ENCODE measurements at regions not wholly inside any gene's neighbourhood (a gene's known extent, or its start where the extent isn't known, plus 50 kb on each side); places are given as distances from the start of the nearest gene placed in this dataset.

- DNase-seq (ENCODE audit: low read depth): no peak
- TF ChIP-seq, protein P1, sequence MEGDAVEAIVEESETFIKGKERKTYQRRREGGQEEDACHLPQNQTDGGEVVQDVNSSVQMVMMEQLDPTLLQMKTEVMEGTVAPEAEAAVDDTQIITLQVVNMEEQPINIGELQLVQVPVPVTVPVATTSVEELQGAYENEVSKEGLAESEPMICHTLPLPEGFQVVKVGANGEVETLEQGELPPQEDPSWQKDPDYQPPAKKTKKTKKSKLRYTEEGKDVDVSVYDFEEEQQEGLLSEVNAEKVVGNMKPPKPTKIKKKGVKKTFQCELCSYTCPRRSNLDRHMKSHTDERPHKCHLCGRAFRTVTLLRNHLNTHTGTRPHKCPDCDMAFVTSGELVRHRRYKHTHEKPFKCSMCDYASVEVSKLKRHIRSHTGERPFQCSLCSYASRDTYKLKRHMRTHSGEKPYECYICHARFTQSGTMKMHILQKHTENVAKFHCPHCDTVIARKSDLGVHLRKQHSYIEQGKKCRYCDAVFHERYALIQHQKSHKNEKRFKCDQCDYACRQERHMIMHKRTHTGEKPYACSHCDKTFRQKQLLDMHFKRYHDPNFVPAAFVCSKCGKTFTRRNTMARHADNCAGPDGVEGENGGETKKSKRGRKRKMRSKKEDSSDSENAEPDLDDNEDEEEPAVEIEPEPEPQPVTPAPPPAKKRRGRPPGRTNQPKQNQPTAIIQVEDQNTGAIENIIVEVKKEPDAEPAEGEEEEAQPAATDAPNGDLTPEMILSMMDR (IDR thresholded peaks at IDR 0.05; ENCODE audit: low read length, missing control alignments): no peak
- H3K4me3 ChIP-seq (replicated peaks; ENCODE audit: low read depth, low read length): no peak overlapping the region
Measured at GRCh38 chr14:71414631-71415403, 507.6 kb downstream of the PCNX1 start.

GRCh38 chr14:71415404-71415690 lies 508.1 kb downstream of the PCNX1 start:
- DNase-seq (ENCODE audit: low read depth): peak; percentile 77
- TF ChIP-seq, protein P1 (IDR thresholded peaks at IDR 0.05; ENCODE audit: low read length, missing control alignments): no peak

DNA sequence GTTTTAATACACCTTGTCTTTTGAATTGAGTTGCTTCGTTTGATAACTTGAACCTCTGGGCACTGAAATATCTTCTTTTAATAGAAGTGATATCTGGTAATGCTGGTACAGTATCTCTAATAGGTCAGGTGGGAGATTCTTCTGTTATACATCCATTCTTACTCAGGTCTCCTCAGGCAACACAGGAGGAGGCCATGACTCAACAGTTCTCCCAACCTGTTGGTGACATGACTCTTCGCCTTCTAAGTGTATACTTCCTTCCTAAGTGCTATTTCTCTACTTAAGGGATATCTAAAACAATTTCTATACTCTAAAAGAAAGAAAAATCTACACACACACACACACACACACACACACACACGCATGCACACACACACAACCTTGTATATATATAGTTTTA lies 509.1 kb downstream of the PCNX1 start:
- no peak overlapping the region for H3K4me3 ChIP-seq (replicated peaks; ENCODE audit: low read depth, low read length)
- DNase-seq (ENCODE audit: low read depth): no peak
- TF ChIP-seq, protein P1 (IDR thresholded peaks at IDR 0.05; ENCODE audit: low read length, missing control alignments): no peak

More at GRCh38 chr14:71415404-71415690, 508.1 kb downstream of the PCNX1 start:
- no peak overlapping the region for H3K4me3 ChIP-seq (replicated peaks; ENCODE audit: low read depth, low read length)

- TF ChIP-seq, protein P1 (IDR thresholded peaks at IDR 0.05; ENCODE audit: low read length, missing control alignments): no peak
- no peak for DNase-seq (ENCODE audit: low read depth)
- H3K4me3 ChIP-seq (replicated peaks; ENCODE audit: low read depth, low read length): no peak overlapping the region
Measured at GRCh38 chr14:71418532-71419245, 511.4 kb downstream of the PCNX1 start.

- no peak for DNase-seq (ENCODE audit: low read depth)
- no peak overlapping the region for H3K4me3 ChIP-seq (replicated peaks; ENCODE audit: low read depth, low read length)
Measured at GRCh38 chr14:71423481-71423880, 508.7 kb upstream of the RGS6 start.

GRCh38 chr14:71424941-71425340 lies 507.3 kb upstream of the RGS6 start:
- no peak for DNase-seq (ENCODE audit: low read depth)
- H3K4me3 ChIP-seq (replicated peaks; ENCODE audit: low read depth, low read length): no peak overlapping the region
- TF ChIP-seq, protein P1 (IDR thresholded peaks at IDR 0.05; ENCODE audit: low read length, missing control alignments): no peak

More at GRCh38 chr14:71423481-71423880, 508.7 kb upstream of the RGS6 start:
- TF ChIP-seq, protein P1 (IDR thresholded peaks at IDR 0.05; ENCODE audit: low read length, missing control alignments): no peak

Data from fibroblast of pulmonary artery (primary cell).